GM12878 (cell line): ENCODE measurements at regions not wholly inside any gene's neighbourhood (a gene's known extent, or its start where the extent isn't known, plus 50 kb on each side); places are given as distances from the start of the nearest gene placed in this dataset.

Experiments
- ATAC-seq: fragments of 200-7000 bp; cut with Tn5 transposase; 3 replicates; pipeline ENCODE4 v1.9.1; 2020; ENCODE audit warnings: mild to moderate bottlenecking, moderate library complexity
- BruUV-seq: library from RNA; stranded (reverse); fragments of 400-500 nt; replicated peaks from 2 replicates; lab custom pipeline; 2021; lab: Mats Ljungman, UMichigan
- CTCF ChIA-PET: fragments of 300-600 bp; sonication (Branson Sonifier 250); formaldehyde crosslinking; extraction: SDS; loops from one replicate; lab custom pipeline; 2021; ENCODE audit warnings: inconsistent platforms; lab: Yijun Ruan, JAX
- POLR2A ChIA-PET: fragments of 350-600 bp; formaldehyde crosslinking; extraction: SDS; loops from one replicate; lab custom pipeline; 2021; ENCODE audit warnings: inconsistent platforms; lab: Charles Lee
- RAD21 ChIA-PET: fragments of 300-600 bp; sonication (Branson Sonifier 250); formaldehyde crosslinking; loops from one replicate; lab custom pipeline; 2023; ENCODE audit warnings: antibody characterized with exemption; ENCODE audit not compliant: unreplicated experiment; lab: Charles Lee
- SMC1A ChIA-PET: fragments of 300-600 bp; sonication (Branson Sonifier 250); formaldehyde crosslinking; loops from one replicate; lab custom pipeline; 2023; ENCODE audit not compliant: unreplicated experiment, uncharacterized antibody; lab: Charles Lee
- DNase-seq: peaks from one replicate; pipeline ENCODE4 v3.0.0-alpha.2; 2011; ENCODE audit warnings: low read depth, low spot score
- FAIRE-seq: peaks from 3 replicates; lab custom pipeline; 2011; peaks lifted over from hg19 to GRCh38; lab: Jason Lieb, UNC
- H2AFZ ChIP-seq: 2 replicates; pipeline ENCODE4 v1.6.0; 2011; ENCODE audit warnings: low read depth, low read length, control low read depth; ENCODE audit not compliant: control insufficient read depth
- H3K27ac ChIP-seq: 2 replicates; pipeline ENCODE4 v1.5.1; 2011; ENCODE audit warnings: control low read depth; ENCODE audit not compliant: control insufficient read depth, insufficient read depth
- H3K27me3 ChIP-seq, 2 experiments: replicated peaks in 1 of 2; 2 replicates each; pipeline versions ENCODE4 v1.6.0 to v1.6.1; 2011; ENCODE audit warnings: low read length in 1 of 2; ENCODE audit not compliant: control insufficient read depth in 2 of 2, insufficient read depth in 2 of 2
- H3K36me3 ChIP-seq, 2 experiments: 2 replicates each; pipeline ENCODE4 v1.5.1; 2011; ENCODE audit warnings: low read length in 1 of 2; ENCODE audit not compliant: control insufficient read depth in 2 of 2, insufficient read depth in 2 of 2
- H3K4me1 ChIP-seq: 2 replicates; pipeline ENCODE4 v1.6.1; 2011; ENCODE audit warnings: mild to moderate bottlenecking, low read length, moderate library complexity, mixed read lengths; ENCODE audit not compliant: control insufficient read depth, insufficient read depth
- H3K4me2 ChIP-seq: 2 replicates; pipeline ENCODE4 v1.6.0; 2011; ENCODE audit warnings: control low read depth; ENCODE audit not compliant: control insufficient read depth, insufficient read depth
- H3K4me3 ChIP-seq: fragments of 200-600 bp; sonication (generic); 2 replicates; pipeline ENCODE4 v1.5.1; 2016
- H3K79me2 ChIP-seq: 2 replicates; pipeline ENCODE4 v1.6.0; 2011; ENCODE audit warnings: low read length; ENCODE audit not compliant: control insufficient read depth, insufficient read depth
- H3K9ac ChIP-seq: 2 replicates; pipeline ENCODE4 v1.8.0; 2011; ENCODE audit warnings: low read length, control low read depth, mixed read lengths; ENCODE audit not compliant: control insufficient read depth, insufficient read depth
- H3K9me3 ChIP-seq: replicated peaks from 3 replicates; pipeline ENCODE4 v1.5.1; 2011; ENCODE audit warnings: mild to moderate bottlenecking, low read length; ENCODE audit not compliant: control insufficient read depth, insufficient read depth
- H4K20me1 ChIP-seq: 2 replicates; pipeline ENCODE4 v1.6.0; 2011; ENCODE audit not compliant: control insufficient read depth, insufficient read depth
- CHD1 ChIP-seq: IDR thresholded peaks from 2 replicates; pipeline ENCODE4 v1.6.1; 2012; ENCODE audit warnings: low read depth, low read length, improper control_type of control experiment
- CHD4 ChIP-seq: fragments of 200-600 bp; sonication (generic); IDR thresholded peaks from 2 replicates; pipeline ENCODE4 v1.6.1; 2016; ENCODE audit warnings: mild to moderate bottlenecking
- GABPA ChIP-seq: IDR thresholded peaks from 2 replicates; pipeline ENCODE4 v1.6.1; 2014; ENCODE audit warnings: antibody characterized with exemption, low read depth, mild to moderate bottlenecking, inconsistent platforms
- HDAC6 ChIP-seq: fragments of 200-600 bp; sonication (generic); IDR thresholded peaks from one replicate; pipeline ENCODE4 v1.8.0; 2017; ENCODE audit warnings: antibody characterized with exemption; ENCODE audit not compliant: unreplicated experiment
- KAT2A ChIP-seq: conservative IDR thresholded peaks from 2 replicates; pipeline ENCODE4 v1.6.1; 2011; ENCODE audit warnings: low read depth, low read length; ENCODE audit not compliant: control insufficient read depth
- KLF5 ChIP-seq: fragments of 450-650 bp; IDR thresholded peaks from 2 replicates; pipeline ENCODE4 v1.6.1; 2014; ENCODE audit warnings: mild to moderate bottlenecking; ENCODE audit not compliant: partially characterized antibody
- NBN ChIP-seq: fragments of 450-650 bp; IDR thresholded peaks from 2 replicates; pipeline ENCODE4 v1.6.1; 2016
- NR2F1 ChIP-seq: fragments of 450-650 bp; conservative IDR thresholded peaks from 2 replicates; pipeline ENCODE4 v1.6.1; 2017; ENCODE audit warnings: mild to moderate bottlenecking
- RFX5 ChIP-seq: IDR thresholded peaks from 2 replicates; pipeline ENCODE4 v1.6.1; 2011; ENCODE audit warnings: low read depth, low read length, improper control_type of control experiment
- SMARCA5 ChIP-seq: fragments of 450-650 bp; IDR thresholded peaks from 2 replicates; pipeline ENCODE4 v1.6.1; 2017; ENCODE audit warnings: mild to moderate bottlenecking
- SP1 ChIP-seq: IDR thresholded peaks from one replicate; pipeline ENCODE4 v1.6.1; 2011; ENCODE audit warnings: low read depth, low read length
- TARDBP ChIP-seq: IDR thresholded peaks from 2 replicates; pipeline ENCODE4 v1.6.1; 2016; ENCODE audit warnings: borderline replicate concordance
- TBL1XR1 ChIP-seq: IDR thresholded peaks from 2 replicates; pipeline ENCODE4 v1.6.1; 2012; ENCODE audit warnings: low read depth, low read length, improper control_type of control experiment
- ZNF24 ChIP-seq: fragments of 450-650 bp; IDR thresholded peaks from 2 replicates; pipeline ENCODE4 v1.6.1; 2017; ENCODE audit warnings: antibody characterized with exemption, mild to moderate bottlenecking
- WGBS: methylation state at CpG from one replicate; pipeline ENCODE4 v1.1.6; 2016; ENCODE audit warnings: low lambda C conversion rate; ENCODE audit not compliant: insufficient replicate concordance, insufficient coverage; ENCODE audit errors: missing lambda C conversion rate; 5-methylcytosine and 5-hydroxymethylcytosine counted together
- in situ Hi-C: fragments of 300-500 bp; cut with MboI; formaldehyde crosslinking; loops from 9 replicates; pipeline ENCODE4 v1.14.3; 2018; ENCODE audit warnings: mixed read lengths
- intact Hi-C: fragments of 100-400 bp; cut with micrococcal nuclease; formaldehyde crosslinking; loops from one replicate; pipeline ENCODE4 v1.14.2; 2022; ENCODE audit not compliant: unreplicated experiment

GRCh38 chr10:83287374-83287773, 851.9 kb upstream of the GHITM start:
- SMC1A ChIA-PET = interaction anchor here (0.9 kb wide), 1 partner anchor 8 kb away, joined by 3 read pairs; no protein-coding TSS in a partner anchor
- no peak overlapping the region for H3K9ac ChIP-seq
- no peaks in the 10 kb centered on the region for H3K36me3 ChIP-seq
- H3K27me3 ChIP-seq = no peaks in the 10 kb centered on the region
- no peak for TF ChIP-seq CHD1
- TF ChIP-seq KLF5 = no peak
- no peak for TF ChIP-seq ZNF24
- DNase-seq (no peak), FAIRE-seq (no peak), ATAC-seq (no peak)
- H3K9me3 ChIP-seq = no peaks in the 10 kb centered on the region
- no peak overlapping the region for H3K4me3 ChIP-seq
- H3K79me2 ChIP-seq = no peaks in the 10 kb centered on the region
- RAD21 ChIA-PET = no interaction called here
- H3K4me2 ChIP-seq = no peak overlapping the region
- no peaks in the 10 kb centered on the region for H3K4me1 ChIP-seq
- intact Hi-C loops (no loop called here), in situ Hi-C loops (no loop called here)
- POLR2A ChIA-PET = no interaction called here
- BruUV-seq = no TSS peak
- no peaks in the 10 kb centered on the region for H4K20me1 ChIP-seq
- H3K27ac ChIP-seq = no peak overlapping the region
- H2AFZ ChIP-seq = no peak overlapping the region
- CTCF ChIA-PET = no interaction called here
- 4% methylated on average over 2 of the region's 2 CpGs for WGBS

GRCh38 chr10:83289373-83289772, 849.9 kb upstream of the GHITM start:
- Histone ChIP-seq H3K36me3 (no peaks in the 10 kb centered on the region), H3K4me1 (no peaks in the 10 kb centered on the region), H3K9me3 (no peaks in the 10 kb centered on the region), H2AFZ (no peak overlapping the region), H3K9ac (no peak overlapping the region), H4K20me1 (no peaks in the 10 kb centered on the region), H3K27ac (no peak overlapping the region), H3K27me3 (no peaks in the 10 kb centered on the region), H3K4me2 (no peak overlapping the region), H3K4me3 (no peak overlapping the region), H3K79me2 (no peaks in the 10 kb centered on the region)
- ChIA-PET POLR2A (no interaction called here), RAD21 (no interaction called here), CTCF (interaction anchor here (1.0 kb wide), 1 partner anchor 488 kb away, joined by 3 read pairs; no protein-coding TSS in a partner anchor), SMC1A (no interaction called here)
- FAIRE-seq (no peak), DNase-seq (no peak), ATAC-seq (no peak)
- TF ChIP-seq CHD4 (no peak), KAT2A (no peak), NR2F1 (no peak), TBL1XR1 (no peak), HDAC6 (no peak), TARDBP (no peak), SMARCA5 (no peak), NBN (no peak), ZNF24 (no peak), GABPA (no peak), SP1 (no peak), RFX5 (no peak)
- intact Hi-C loops (no loop called here), in situ Hi-C loops (no loop called here)
- 0% methylated on average over 2 of the region's 2 CpGs for WGBS
- no TSS peak for BruUV-seq
